Hepatocyte (in vitro differentiated cells): ENCODE measurements at regions not wholly inside any gene's neighbourhood (a gene's known extent, or its start where the extent isn't known, plus 50 kb on each side); places are given as distances from the start of the nearest gene placed in this dataset.

Experiments
- DNase-seq: peaks from one replicate; pipeline ENCODE4 v3.0.0-alpha.2; 2016; ENCODE audit warnings: low spot score
- H2AFZ ChIP-seq: fragments of 200-600 bp; sonication (generic); 2 replicates; pipeline ENCODE4 v1.6.0; 2016; ENCODE audit warnings: antibody characterized with exemption, mild to moderate bottlenecking
- H3K27ac ChIP-seq: fragments of 200-600 bp; sonication (generic); 2 replicates; pipeline ENCODE4 v1.5.1; 2016; ENCODE audit warnings: mild to moderate bottlenecking
- H3K27me3 ChIP-seq: fragments of 200-600 bp; sonication (generic); 2 replicates; pipeline ENCODE4 v1.6.1; 2016
- H3K36me3 ChIP-seq: fragments of 200-600 bp; sonication (generic); replicated peaks from 2 replicates; pipeline ENCODE4 v1.5.1; 2016; ENCODE audit warnings: low read depth; ENCODE audit not compliant: insufficient read depth
- H3K4me1 ChIP-seq: fragments of 200-600 bp; sonication (generic); 2 replicates; pipeline ENCODE4 v1.5.1; 2016; ENCODE audit warnings: mild to moderate bottlenecking, moderate library complexity; ENCODE audit not compliant: insufficient read depth
- H3K4me2 ChIP-seq: fragments of 200-600 bp; sonication (generic); 2 replicates; pipeline ENCODE4 v1.6.0; 2016
- H3K4me3 ChIP-seq: fragments of 200-600 bp; sonication (generic); 2 replicates; pipeline ENCODE4 v1.5.1; 2016; ENCODE audit warnings: mild to moderate bottlenecking
- H3K79me2 ChIP-seq: fragments of 200-600 bp; sonication (generic); 2 replicates; pipeline ENCODE4 v1.6.0; 2017; ENCODE audit warnings: mild to moderate bottlenecking
- H3K9me2 ChIP-seq: fragments of 200-600 bp; sonication (generic); replicated peaks from 2 replicates; pipeline ENCODE4 v1.6.0; 2017; ENCODE audit warnings: mild to moderate bottlenecking; ENCODE audit not compliant: insufficient read depth
- H3K9me3 ChIP-seq: fragments of 200-600 bp; sonication (generic); 2 replicates; pipeline ENCODE4 v1.5.1; 2016; ENCODE audit warnings: low read depth, mild to moderate bottlenecking
- H4K20me1 ChIP-seq: fragments of 200-600 bp; sonication (generic); 2 replicates; pipeline ENCODE4 v1.6.0; 2016; ENCODE audit warnings: mild to moderate bottlenecking; ENCODE audit not compliant: insufficient read depth, poor library complexity, severe bottlenecking
- EZH2 ChIP-seq: fragments of 200-600 bp; sonication (generic); IDR thresholded peaks from 2 replicates; pipeline ENCODE4 v1.6.1; 2016; ENCODE audit warnings: antibody characterized with exemption, mild to moderate bottlenecking, borderline replicate concordance
- EZH2phosphoT487 ChIP-seq: fragments of 200-600 bp; sonication (generic); IDR thresholded peaks from one replicate; pipeline ENCODE4 v1.6.1; 2018; ENCODE audit warnings: antibody characterized with exemption, mild to moderate bottlenecking, low read depth, moderate library complexity; ENCODE audit not compliant: unreplicated experiment, severe bottlenecking
- WGBS: methylation state at CpG from one replicate; pipeline ENCODE4 v1.1.6; 2016; ENCODE audit warnings: low lambda C conversion rate; ENCODE audit errors: missing lambda C conversion rate; 5-methylcytosine and 5-hydroxymethylcytosine counted together
- TF ChIP-seq, protein P1 (sequence below): fragments of 200-600 bp; sonication (generic); IDR thresholded peaks from 2 replicates; pipeline ENCODE4 v1.5.1; 2016; ENCODE audit warnings: antibody characterized with exemption, mild to moderate bottlenecking; ENCODE audit not compliant: poor library complexity

DNA sequence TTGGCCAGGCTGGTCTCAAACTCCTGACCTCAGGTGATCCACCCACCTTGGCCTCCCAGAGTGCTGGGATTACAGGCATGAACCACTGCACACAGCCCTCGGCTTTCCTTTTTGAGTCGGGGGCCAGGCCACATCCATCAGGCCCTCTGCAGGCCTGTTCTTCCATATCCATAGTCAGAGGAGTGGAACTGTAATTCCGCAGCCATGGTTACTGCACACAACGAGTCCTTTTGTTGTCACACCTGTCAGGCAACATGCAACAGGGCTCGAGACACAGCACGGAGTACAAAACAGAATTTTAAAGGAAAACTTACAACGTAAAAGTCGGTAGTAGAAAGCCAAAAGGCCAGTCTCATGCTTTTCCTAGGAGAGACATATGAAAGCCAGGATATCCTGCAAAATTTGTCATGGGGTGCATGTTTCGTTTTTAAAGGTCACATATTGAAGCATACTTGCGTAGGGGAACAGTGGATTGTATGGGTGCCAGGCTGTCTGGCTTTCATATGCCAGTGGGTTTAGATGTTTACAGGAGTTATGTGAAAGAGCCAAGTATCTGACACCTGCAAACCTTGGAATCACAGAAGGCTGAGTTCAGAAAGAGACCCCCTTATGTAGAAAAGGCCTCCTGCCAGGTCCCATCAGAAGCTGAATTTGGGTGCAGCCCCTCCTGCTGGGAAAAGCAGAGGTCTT, 63.2 kb upstream of the LPP start:
- H3K27me3 ChIP-seq = no peaks in the 10 kb centered on the region
- H3K27ac ChIP-seq = no peak overlapping the region
- H3K79me2 ChIP-seq = no peaks in the 10 kb centered on the region
- no peak overlapping the region for H2AFZ ChIP-seq
- no peaks in the 10 kb centered on the region for H3K4me1 ChIP-seq
- no peak overlapping the region for H3K4me3 ChIP-seq
- H4K20me1 ChIP-seq = no peaks in the 10 kb centered on the region
- no peaks in the 10 kb centered on the region for H3K36me3 ChIP-seq
- TF ChIP-seq EZH2 (no peak), EZH2phosphoT487 (no peak)
- TF ChIP-seq, protein P1, sequence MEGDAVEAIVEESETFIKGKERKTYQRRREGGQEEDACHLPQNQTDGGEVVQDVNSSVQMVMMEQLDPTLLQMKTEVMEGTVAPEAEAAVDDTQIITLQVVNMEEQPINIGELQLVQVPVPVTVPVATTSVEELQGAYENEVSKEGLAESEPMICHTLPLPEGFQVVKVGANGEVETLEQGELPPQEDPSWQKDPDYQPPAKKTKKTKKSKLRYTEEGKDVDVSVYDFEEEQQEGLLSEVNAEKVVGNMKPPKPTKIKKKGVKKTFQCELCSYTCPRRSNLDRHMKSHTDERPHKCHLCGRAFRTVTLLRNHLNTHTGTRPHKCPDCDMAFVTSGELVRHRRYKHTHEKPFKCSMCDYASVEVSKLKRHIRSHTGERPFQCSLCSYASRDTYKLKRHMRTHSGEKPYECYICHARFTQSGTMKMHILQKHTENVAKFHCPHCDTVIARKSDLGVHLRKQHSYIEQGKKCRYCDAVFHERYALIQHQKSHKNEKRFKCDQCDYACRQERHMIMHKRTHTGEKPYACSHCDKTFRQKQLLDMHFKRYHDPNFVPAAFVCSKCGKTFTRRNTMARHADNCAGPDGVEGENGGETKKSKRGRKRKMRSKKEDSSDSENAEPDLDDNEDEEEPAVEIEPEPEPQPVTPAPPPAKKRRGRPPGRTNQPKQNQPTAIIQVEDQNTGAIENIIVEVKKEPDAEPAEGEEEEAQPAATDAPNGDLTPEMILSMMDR = no peak
- no peak overlapping the region for H3K4me2 ChIP-seq
- no peaks in the 10 kb centered on the region for H3K9me2 ChIP-seq
- 79% methylated on average over 10 of the region's 10 CpGs for WGBS
- DNase-seq = no peak
- no peaks in the 10 kb centered on the region for H3K9me3 ChIP-seq

DNA sequence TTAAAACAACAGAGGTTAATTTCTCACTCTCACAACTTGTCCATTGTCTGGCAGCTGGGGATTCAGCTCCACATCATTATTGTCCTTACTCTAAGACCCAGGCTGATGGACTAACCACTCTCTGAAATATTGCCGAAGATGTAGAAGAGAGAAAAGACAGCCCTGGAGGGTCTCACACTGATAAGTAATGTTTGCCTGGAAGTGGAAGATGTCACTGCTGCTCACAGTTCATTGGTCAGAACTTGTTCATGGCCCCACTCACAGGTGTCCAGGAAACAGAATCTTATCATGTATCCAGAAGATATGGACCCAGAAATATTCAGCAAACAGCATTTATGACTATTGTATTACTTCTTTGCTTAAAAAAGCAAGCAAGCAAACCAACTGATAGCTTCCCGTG, 62.2 kb upstream of the LPP start:
- Histone ChIP-seq H3K9me2 (no peaks in the 10 kb centered on the region), H4K20me1 (no peaks in the 10 kb centered on the region), H3K79me2 (no peaks in the 10 kb centered on the region), H3K9me3 (no peaks in the 10 kb centered on the region), H3K4me2 (no peak overlapping the region), H3K27ac (no peak overlapping the region), H3K4me3 (no peak overlapping the region), H3K27me3 (no peaks in the 10 kb centered on the region), H2AFZ (no peak overlapping the region), H3K36me3 (no peaks in the 10 kb centered on the region), H3K4me1 (no peaks in the 10 kb centered on the region)
- TF ChIP-seq, protein P1 = no peak
- TF ChIP-seq EZH2 (no peak), EZH2phosphoT487 (no peak)
- 79% methylated on average over 2 of the region's 2 CpGs for WGBS
- DNase-seq = no peak

DNA sequence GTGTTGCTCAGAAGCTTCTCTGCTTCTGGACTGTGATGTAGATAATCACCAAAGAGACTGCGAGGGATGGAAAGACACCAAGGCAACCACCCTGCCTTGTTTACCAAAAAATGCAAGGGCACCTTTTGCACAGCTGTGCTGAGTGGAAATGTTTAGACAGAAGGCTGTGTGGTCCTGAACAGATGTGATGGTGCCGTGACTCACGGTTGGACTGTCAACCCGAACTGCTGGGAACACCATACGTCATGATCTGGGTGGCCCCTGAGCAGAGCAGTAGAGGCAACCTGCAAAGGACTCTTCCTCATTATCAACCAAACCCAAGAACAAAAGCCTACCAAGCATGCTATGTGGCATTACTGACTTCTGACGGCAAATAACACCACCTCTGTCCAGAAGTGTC, 61.3 kb upstream of the LPP start:
- H3K9me3 ChIP-seq = no peaks in the 10 kb centered on the region
- no peak for DNase-seq
- no peaks in the 10 kb centered on the region for H3K36me3 ChIP-seq
- H4K20me1 ChIP-seq = no peaks in the 10 kb centered on the region
- TF ChIP-seq EZH2 = no peak
- TF ChIP-seq EZH2phosphoT487 = no peak
- TF ChIP-seq, protein P1 = no peak
- no peak overlapping the region for H3K27ac ChIP-seq
- no peaks in the 10 kb centered on the region for H3K27me3 ChIP-seq
- no peaks in the 10 kb centered on the region for H3K79me2 ChIP-seq
- H3K9me2 ChIP-seq = no peaks in the 10 kb centered on the region
- H3K4me2 ChIP-seq = no peak overlapping the region
- H3K4me3 ChIP-seq = no peak overlapping the region
- H3K4me1 ChIP-seq = no peaks in the 10 kb centered on the region
- 71% methylated on average over 6 of the region's 6 CpGs for WGBS
- no peak overlapping the region for H2AFZ ChIP-seq

- no peak for DNase-seq
- 91% methylated on average over 2 of the region's 2 CpGs for WGBS
- H3K4me2 ChIP-seq = no peak overlapping the region
Observed at GRCh38 chr3:188095431-188095830, 58.5 kb upstream of the LPP start.

More at GRCh38 chr3:188095431-188095830, 58.5 kb upstream of the LPP start:
- Histone ChIP-seq H3K9me3 (no peaks in the 10 kb centered on the region), H3K27ac (no peak overlapping the region), H3K4me1 (no peaks in the 10 kb centered on the region), H3K27me3 (no peaks in the 10 kb centered on the region), H4K20me1 (no peaks in the 10 kb centered on the region), H3K4me3 (no peak overlapping the region), H3K79me2 (no peaks in the 10 kb centered on the region), H2AFZ (no peak overlapping the region), H3K9me2 (no peaks in the 10 kb centered on the region), H3K36me3 (no peaks in the 10 kb centered on the region)
- TF ChIP-seq EZH2phosphoT487 = no peak
- TF ChIP-seq, protein P1 = no peak
- no peak for TF ChIP-seq EZH2
